ENCODE measurements at regions not wholly inside any gene's neighbourhood (a gene's known extent, or its start where the extent isn't known, plus 50 kb on each side); places are given as distances from the start of the nearest gene placed in this dataset.

DNA sequence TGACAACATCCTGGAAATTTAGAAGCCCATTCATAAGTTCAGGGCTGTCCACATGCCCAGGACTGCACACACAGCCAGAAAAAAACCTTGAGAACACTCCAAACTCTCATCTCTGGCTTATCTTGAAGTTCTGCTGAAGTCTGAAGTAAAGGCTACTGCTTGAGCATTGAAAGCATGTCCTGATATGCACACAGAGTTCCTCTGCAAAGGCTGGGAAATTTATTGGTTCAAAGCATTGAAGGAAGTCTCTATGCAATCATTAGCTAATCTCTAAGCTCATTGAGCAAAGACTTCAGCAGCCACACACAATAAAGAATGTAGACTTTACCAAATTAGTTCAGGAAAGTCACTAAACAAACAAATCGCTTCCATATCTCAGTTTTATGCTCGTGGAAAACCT, 162.0 kb upstream of the STT3B start (continued):
- TF ChIP-seq CENPX (CRISPR knock-in tag; IDR thresholded peaks at IDR 0.05) (no peak), ZNF572 (CRISPR knock-in tag; IDR thresholded peaks at IDR 0.05) (no peak), HCFC1 (IDR thresholded peaks at IDR 0.05; ENCODE audit: low read depth, low read length) (no peak), CCDC6 (CRISPR knock-in tag; IDR thresholded peaks at IDR 0.05) (no peak), FOXO1 (CRISPR knock-in tag; IDR thresholded peaks at IDR 0.05) (no peak), ZNF83 (CRISPR knock-in tag; IDR thresholded peaks at IDR 0.05; ENCODE audit: borderline replicate concordance) (no peak), MAFK (conservative IDR thresholded peaks at IDR 0.05 in 1 of 2, IDR thresholded peaks at IDR 0.05 in 1 of 2; ENCODE audit: low read length in 2 of 2) (no peak), ZNF605 (CRISPR knock-in tag; IDR thresholded peaks at IDR 0.05) (no peak), FOXK1 (CRISPR knock-in tag; IDR thresholded peaks at IDR 0.05; ENCODE audit: borderline replicate concordance, low read depth) (no peak), ZNF776 (CRISPR knock-in tag; IDR thresholded peaks at IDR 0.05) (no peak), KDM4B (CRISPR knock-in tag; IDR thresholded peaks at IDR 0.05) (no peak), MLLT10 (CRISPR knock-in tag; IDR thresholded peaks at IDR 0.05) (no peak), HNF4A (CRISPR knock-in tag; IDR thresholded peaks at IDR 0.05) (no peak; the same call in 1 of the 2 replicates), ZNF720 (CRISPR knock-in tag; IDR thresholded peaks at IDR 0.05) (no peak), ZNF256 (CRISPR knock-in tag; conservative IDR thresholded peaks at IDR 0.05) (no peak), ZSCAN20 (CRISPR knock-in tag; IDR thresholded peaks at IDR 0.05; ENCODE audit: borderline replicate concordance) (no peak), ZFP36L1 (CRISPR knock-in tag; IDR thresholded peaks at IDR 0.05) (no peak), EP300 (IDR thresholded peaks at IDR 0.05; ENCODE audit: low read depth in 2 of 2, low read length in 2 of 2) (peak in 1 of 2 experiments; percentile 49; a peak in 1 of 4 replicates), EP300 (CRISPR knock-in tag; IDR thresholded peaks at IDR 0.05; ENCODE audit: borderline replicate concordance) (peak; percentile 20; the same call in 1 of the 2 replicates), HDAC6 (IDR thresholded peaks at IDR 0.05; ENCODE audit: low read depth, low read length) (no peak)
- TF ChIP-seq, protein P1, sequence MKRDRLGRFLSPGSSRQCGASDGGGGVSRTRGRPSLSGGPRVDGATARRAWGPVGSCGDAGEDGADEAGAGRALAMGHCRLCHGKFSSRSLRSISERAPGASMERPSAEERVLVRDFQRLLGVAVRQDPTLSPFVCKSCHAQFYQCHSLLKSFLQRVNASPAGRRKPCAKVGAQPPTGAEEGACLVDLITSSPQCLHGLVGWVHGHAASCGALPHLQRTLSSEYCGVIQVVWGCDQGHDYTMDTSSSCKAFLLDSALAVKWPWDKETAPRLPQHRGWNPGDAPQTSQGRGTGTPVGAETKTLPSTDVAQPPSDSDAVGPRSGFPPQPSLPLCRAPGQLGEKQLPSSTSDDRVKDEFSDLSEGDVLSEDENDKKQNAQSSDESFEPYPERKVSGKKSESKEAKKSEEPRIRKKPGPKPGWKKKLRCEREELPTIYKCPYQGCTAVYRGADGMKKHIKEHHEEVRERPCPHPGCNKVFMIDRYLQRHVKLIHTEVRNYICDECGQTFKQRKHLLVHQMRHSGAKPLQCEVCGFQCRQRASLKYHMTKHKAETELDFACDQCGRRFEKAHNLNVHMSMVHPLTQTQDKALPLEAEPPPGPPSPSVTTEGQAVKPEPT (CRISPR knock-in tag; IDR thresholded peaks at IDR 0.05; ENCODE audit: low read depth): no peak
- TF ChIP-seq, protein P2, sequence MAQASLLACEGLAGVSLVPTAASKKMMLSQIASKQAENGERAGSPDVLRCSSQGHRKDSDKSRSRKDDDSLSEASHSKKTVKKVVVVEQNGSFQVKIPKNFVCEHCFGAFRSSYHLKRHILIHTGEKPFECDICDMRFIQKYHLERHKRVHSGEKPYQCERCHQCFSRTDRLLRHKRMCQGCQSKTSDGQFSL (CRISPR knock-in tag; IDR thresholded peaks at IDR 0.05): no peak
- TF ChIP-seq, protein P3, sequence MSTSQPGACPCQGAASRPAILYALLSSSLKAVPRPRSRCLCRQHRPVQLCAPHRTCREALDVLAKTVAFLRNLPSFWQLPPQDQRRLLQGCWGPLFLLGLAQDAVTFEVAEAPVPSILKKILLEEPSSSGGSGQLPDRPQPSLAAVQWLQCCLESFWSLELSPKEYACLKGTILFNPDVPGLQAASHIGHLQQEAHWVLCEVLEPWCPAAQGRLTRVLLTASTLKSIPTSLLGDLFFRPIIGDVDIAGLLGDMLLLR (CRISPR knock-in tag; IDR thresholded peaks at IDR 0.05): no peak
- TF ChIP-seq, protein P4, sequence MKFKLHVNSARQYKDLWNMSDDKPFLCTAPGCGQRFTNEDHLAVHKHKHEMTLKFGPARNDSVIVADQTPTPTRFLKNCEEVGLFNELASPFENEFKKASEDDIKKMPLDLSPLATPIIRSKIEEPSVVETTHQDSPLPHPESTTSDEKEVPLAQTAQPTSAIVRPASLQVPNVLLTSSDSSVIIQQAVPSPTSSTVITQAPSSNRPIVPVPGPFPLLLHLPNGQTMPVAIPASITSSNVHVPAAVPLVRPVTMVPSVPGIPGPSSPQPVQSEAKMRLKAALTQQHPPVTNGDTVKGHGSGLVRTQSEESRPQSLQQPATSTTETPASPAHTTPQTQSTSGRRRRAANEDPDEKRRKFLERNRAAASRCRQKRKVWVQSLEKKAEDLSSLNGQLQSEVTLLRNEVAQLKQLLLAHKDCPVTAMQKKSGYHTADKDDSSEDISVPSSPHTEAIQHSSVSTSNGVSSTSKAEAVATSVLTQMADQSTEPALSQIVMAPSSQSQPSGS (CRISPR knock-in tag; IDR thresholded peaks at IDR 0.05): 0 out of 2 replicates have a peak, but pooled peaks have one; percentile 23
- TF ChIP-seq, protein P5, sequence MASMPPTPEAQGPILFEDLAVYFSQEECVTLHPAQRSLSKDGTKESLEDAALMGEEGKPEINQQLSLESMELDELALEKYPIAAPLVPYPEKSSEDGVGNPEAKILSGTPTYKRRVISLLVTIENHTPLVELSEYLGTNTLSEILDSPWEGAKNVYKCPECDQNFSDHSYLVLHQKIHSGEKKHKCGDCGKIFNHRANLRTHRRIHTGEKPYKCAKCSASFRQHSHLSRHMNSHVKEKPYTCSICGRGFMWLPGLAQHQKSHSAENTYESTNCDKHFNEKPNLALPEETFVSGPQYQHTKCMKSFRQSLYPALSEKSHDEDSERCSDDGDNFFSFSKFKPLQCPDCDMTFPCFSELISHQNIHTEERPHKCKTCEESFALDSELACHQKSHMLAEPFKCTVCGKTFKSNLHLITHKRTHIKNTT (CRISPR knock-in tag; IDR thresholded peaks at IDR 0.05): no peak

Data from HepG2 (cell line).